HG03442 (cell line): ENCODE measurements at regions not wholly inside any gene's neighbourhood (a gene's known extent, or its start where the extent isn't known, plus 50 kb on each side); places are given as distances from the start of the nearest gene placed in this dataset.
"Not testable (repeated sequence)": the region's sequence is repeated elsewhere in the genome, so short reads cannot be mapped to it uniquely, and the experiment has no call there.

Experiments used
- ATAC-seq: cut with Tn5 transposase; IDR thresholded peaks from one replicate; pipeline ENCODE4 v1.9.1; 2021; ENCODE audit warnings: mild to moderate bottlenecking, moderate library complexity; ENCODE audit not compliant: unreplicated experiment

- no peak for ATAC-seq
Observed at GRCh38 chr17:13784434-13785095, 182.8 kb upstream of the HS3ST3A1 start.

- ATAC-seq = no peak
Observed at GRCh38 chr17:13785981-13786598, 184.4 kb upstream of the HS3ST3A1 start.

- ATAC-seq = no peak
Observed at GRCh38 chr17:13787636-13788035, 185.9 kb upstream of the HS3ST3A1 start.

- no peak for ATAC-seq
Observed at GRCh38 chr17:13788385-13788784, 186.7 kb upstream of the HS3ST3A1 start.

- ATAC-seq = no peak
Observed at GRCh38 chr17:13792314-13792713, 190.6 kb upstream of the HS3ST3A1 start.

- no peak for ATAC-seq
Observed at GRCh38 chr17:13793951-13794350, 192.2 kb upstream of the HS3ST3A1 start.

- no peak for ATAC-seq
Observed at GRCh38 chr17:13797863-13798262, 196.1 kb upstream of the HS3ST3A1 start.

GRCh38 chr17:13806092-13806491 is 204.4 kb upstream of the HS3ST3A1 start:
- no peak for ATAC-seq

- no peak for ATAC-seq
Observed at GRCh38 chr17:13807103-13807502, 205.4 kb upstream of the HS3ST3A1 start.

GRCh38 chr17:13812350-13812749 is 210.6 kb upstream of the HS3ST3A1 start:
- ATAC-seq = no peak

GRCh38 chr17:13813347-13814240 is 211.9 kb upstream of the HS3ST3A1 start:
- ATAC-seq = no peak

GRCh38 chr17:13822700-13823099 is 221.0 kb upstream of the HS3ST3A1 start:
- no peak for ATAC-seq

GRCh38 chr17:13825526-13826040 is 223.9 kb upstream of the HS3ST3A1 start:
- ATAC-seq = no peak

- ATAC-seq = no peak
Observed at GRCh38 chr17:13827118-13827517, 225.4 kb upstream of the HS3ST3A1 start.

- ATAC-seq = no peak
Observed at GRCh38 chr17:13833921-13834320, 232.2 kb upstream of the HS3ST3A1 start.

- no peak for ATAC-seq
Observed at GRCh38 chr17:13835151-13835550, 233.4 kb upstream of the HS3ST3A1 start.

- ATAC-seq = no peak
Observed at GRCh38 chr17:13837417-13837816, 231.9 kb upstream of the COX10 start.

GRCh38 chr17:13840254-13840653 is 229.1 kb upstream of the COX10 start:
- ATAC-seq = no peak

GRCh38 chr17:13843862-13844635 is 225.3 kb upstream of the COX10 start:
- ATAC-seq = no peak

- no peak for ATAC-seq
Observed at GRCh38 chr17:13851889-13852288, 217.4 kb upstream of the COX10 start.

GRCh38 chr17:13855730-13856129 is 213.6 kb upstream of the COX10 start:
- not testable (repeated sequence) for ATAC-seq
